SK-N-MC (cell line): ENCODE measurements at regions not wholly inside any gene's neighbourhood (a gene's known extent, or its start where the extent isn't known, plus 50 kb on each side); places are given as distances from the start of the nearest gene placed in this dataset.

Source experiments
- EZH2 ChIP-seq: fragments of 200-600 bp; sonication (generic); IDR thresholded peaks from one replicate; pipeline ENCODE4 v1.6.1; 2017; ENCODE audit warnings: antibody characterized with exemption
- POLR2AphosphoS5 ChIP-seq: IDR thresholded peaks from 2 replicates; pipeline ENCODE4 v1.6.1; 2012; ENCODE audit warnings: mild to moderate bottlenecking, low read depth, low read length, borderline replicate concordance

- TF ChIP-seq EZH2 (no peak), POLR2AphosphoS5 (no peak)
Measured at GRCh38 chr4:33881176-33881575, 2363.1 kb downstream of the ARAP2 start.
